Upper lobe of right lung (tissue), 1 donor: ENCODE measurements at regions not wholly inside any gene's neighbourhood (a gene's known extent, or its start where the extent isn't known, plus 50 kb on each side); places are given as distances from the start of the nearest gene placed in this dataset.

ENCODE experiments used
- ATAC-seq: fragments of 200-7000 bp; cut with Tn5 transposase; one replicate; pipeline ENCODE4 v1.9.1; 2020; ENCODE audit warnings: mild to moderate bottlenecking, moderate library complexity
- DNase-seq: peaks from one replicate; pipeline ENCODE4 v3.0.0-alpha.2; 2020
- H3K27ac ChIP-seq: fragments of 200-600 bp; one replicate; pipeline ENCODE4 v1.8.0; 2022
- H3K27me3 ChIP-seq: fragments of 200-600 bp; one replicate; pipeline ENCODE4 v1.8.0; 2022; ENCODE audit warnings: mild to moderate bottlenecking
- H3K36me3 ChIP-seq: fragments of 200-600 bp; one replicate; pipeline ENCODE4 v1.8.0; 2022
- H3K4me1 ChIP-seq: fragments of 200-600 bp; one replicate; pipeline ENCODE4 v1.8.0; 2022
- H3K4me3 ChIP-seq: fragments of 200-600 bp; one replicate; pipeline ENCODE4 v1.8.0; 2022; ENCODE audit warnings: mild to moderate bottlenecking
- H3K9me3 ChIP-seq: fragments of 200-600 bp; one replicate; pipeline ENCODE4 v1.8.0; 2022
- CTCF ChIP-seq: fragments of 200-600 bp; IDR thresholded peaks from one replicate; pipeline ENCODE4 v1.8.0; 2022; ENCODE audit warnings: antibody characterized with exemption
- intact Hi-C: fragments of 100-400 bp; cut with DNase I; formaldehyde crosslinking; loops from one replicate; pipeline ENCODE4 v1.11.0; 2022
- donor health status: DM: no; HTN: yes; CAD: no; lungs with severe emphysema.

GRCh38 chr1:94730450-94730849, 89.7 kb upstream of the SLC44A3 start:
- peaks cover 20% of the 10 kb centered on the region for H3K4me1 ChIP-seq
- no peaks in the 10 kb centered on the region for H3K9me3 ChIP-seq
- H3K36me3 ChIP-seq = no peaks in the 10 kb centered on the region
- H3K4me3 ChIP-seq = no peak overlapping the region
- no peak for DNase-seq
- H3K27ac ChIP-seq = no peak overlapping the region
- no peak for ATAC-seq
- intact Hi-C loops = no loop called here
- no peak for TF ChIP-seq CTCF
- H3K27me3 ChIP-seq = no peaks in the 10 kb centered on the region

- peak; percentile 44 for ATAC-seq
- intact Hi-C loops = no loop called here
These were observed 90.9 kb upstream of the SLC44A3 start for GRCh38 chr1:94729267-94729666.

GRCh38 chr1:94727846-94728715, 92.1 kb upstream of the SLC44A3 start:
- Histone ChIP-seq H3K36me3 (no peaks in the 10 kb centered on the region), H3K27ac (no peak overlapping the region), H3K9me3 (no peaks in the 10 kb centered on the region), H3K27me3 (no peaks in the 10 kb centered on the region), H3K4me1 (peaks cover 12% of the 10 kb centered on the region), H3K4me3 (no peak overlapping the region)
- DNase-seq (no peak), ATAC-seq (peak; percentile 28)
- intact Hi-C loops = no loop called here
- no peak for TF ChIP-seq CTCF

More at GRCh38 chr1:94729267-94729666, 90.9 kb upstream of the SLC44A3 start:
- Histone ChIP-seq H3K4me3 (no peak overlapping the region), H3K36me3 (no peaks in the 10 kb centered on the region), H3K9me3 (no peaks in the 10 kb centered on the region), H3K27me3 (no peaks in the 10 kb centered on the region), H3K4me1 (peaks cover 12% of the 10 kb centered on the region), H3K27ac (no peak overlapping the region)
- no peak for TF ChIP-seq CTCF
- DNase-seq = no peak

GRCh38 chr1:94726981-94727685, 93.0 kb upstream of the SLC44A3 start:
- Histone ChIP-seq H3K4me3 (no peak overlapping the region), H3K4me1 (peaks cover 12% of the 10 kb centered on the region), H3K27ac (no peak overlapping the region), H3K36me3 (no peaks in the 10 kb centered on the region), H3K27me3 (no peaks in the 10 kb centered on the region), H3K9me3 (no peaks in the 10 kb centered on the region)
- no peak for TF ChIP-seq CTCF
- DNase-seq = no peak
- intact Hi-C loops = no loop called here
- ATAC-seq = no peak

- no peak for TF ChIP-seq CTCF
- intact Hi-C loops = no loop called here
- DNase-seq (no peak), ATAC-seq (no peak)
- no peaks in the 10 kb centered on the region for H3K36me3 ChIP-seq
- no peaks in the 10 kb centered on the region for H3K27me3 ChIP-seq
- H3K27ac ChIP-seq = no peak overlapping the region
- H3K4me3 ChIP-seq = no peak overlapping the region
- H3K9me3 ChIP-seq = no peaks in the 10 kb centered on the region
- peaks cover 12% of the 10 kb centered on the region for H3K4me1 ChIP-seq
These were observed 94.6 kb upstream of the SLC44A3 start for GRCh38 chr1:94725566-94725965.
